Lung (tissue), 11 donors: ENCODE measurements at regions not wholly inside any gene's neighbourhood (a gene's known extent, or its start where the extent isn't known, plus 50 kb on each side); places are given as distances from the start of the nearest gene placed in this dataset.

Experiments
- ATAC-seq: fragments of 200-7000 bp; cut with Tn5 transposase; one replicate; pipeline ENCODE4 v1.9.1; 2020; ENCODE audit warnings: moderate number of reproducible peaks; ENCODE audit not compliant: insufficient read depth, low FRiP score
- DNase-seq, 3 donors: peaks; one replicate each; pipeline ENCODE4 v3.0.0-alpha.2; 2013 to 2017
- H3K27ac ChIP-seq, 2 donors: one replicate each; pipeline ENCODE4 v1.5.1; 2013; ENCODE audit warnings: mild to moderate bottlenecking in 2 of 2, moderate library complexity in 2 of 2, control low read depth in 1 of 2, inconsistent platforms in 1 of 2, low read depth in 1 of 2, low read length in 1 of 2
- H3K27me3 ChIP-seq, 3 donors: one replicate each; pipeline ENCODE4 v1.5.1; 2013; ENCODE audit warnings: low read length in 2 of 3; ENCODE audit not compliant: control insufficient read depth in 3 of 3, insufficient read depth in 3 of 3
- H3K36me3 ChIP-seq, 4 donors: one replicate each; pipeline ENCODE4 v1.5.1; 2013; ENCODE audit warnings: low read length in 4 of 4, mild to moderate bottlenecking in 1 of 4, moderate library complexity in 1 of 4; ENCODE audit not compliant: control insufficient read depth in 4 of 4, insufficient read depth in 4 of 4
- H3K4me1 ChIP-seq, 5 donors: one replicate each; pipeline ENCODE4 v1.5.1; 2013; ENCODE audit warnings: low read length in 5 of 5, mild to moderate bottlenecking in 2 of 5, moderate library complexity in 1 of 5; ENCODE audit not compliant: control insufficient read depth in 5 of 5, insufficient read depth in 5 of 5
- H3K4me3 ChIP-seq: one replicate; pipeline ENCODE4 v1.5.1; 2013; ENCODE audit warnings: mild to moderate bottlenecking, control low read depth, moderate library complexity
- H3K9ac ChIP-seq, 2 donors: one replicate each; pipeline ENCODE4 v1.5.1; 2013; ENCODE audit warnings: low read length in 2 of 2, control low read depth in 1 of 2; ENCODE audit not compliant: insufficient read depth in 1 of 2
- H3K9me3 ChIP-seq, 4 donors: one replicate each; pipeline ENCODE4 v1.5.1; 2013; ENCODE audit warnings: low read length in 3 of 4, mild to moderate bottlenecking in 1 of 4, moderate library complexity in 1 of 4; ENCODE audit not compliant: control insufficient read depth in 4 of 4, insufficient read depth in 3 of 4
- WGBS, 2 donors: extraction: QIAGEN DNeasy Blood & Tissue Kit; methylation state at CpG; one replicate each; pipeline ENCODE4 v1.1.7; 2013; 5-methylcytosine and 5-hydroxymethylcytosine counted together
- TF ChIP-seq, protein P1 (sequence below): IDR thresholded peaks from 2 replicates; pipeline ENCODE4 v1.5.1; 2012; ENCODE audit warnings: mild to moderate bottlenecking; ENCODE audit errors: control extremely low read depth, extremely low read depth
- donor health status: control.
- donor health status: control.
- donor health status: Bipolar disorder and iron deficiency.
- donor health status: healthy.
- donor health status: DM: yes; HTN: yes; CAD: no.

DNA sequence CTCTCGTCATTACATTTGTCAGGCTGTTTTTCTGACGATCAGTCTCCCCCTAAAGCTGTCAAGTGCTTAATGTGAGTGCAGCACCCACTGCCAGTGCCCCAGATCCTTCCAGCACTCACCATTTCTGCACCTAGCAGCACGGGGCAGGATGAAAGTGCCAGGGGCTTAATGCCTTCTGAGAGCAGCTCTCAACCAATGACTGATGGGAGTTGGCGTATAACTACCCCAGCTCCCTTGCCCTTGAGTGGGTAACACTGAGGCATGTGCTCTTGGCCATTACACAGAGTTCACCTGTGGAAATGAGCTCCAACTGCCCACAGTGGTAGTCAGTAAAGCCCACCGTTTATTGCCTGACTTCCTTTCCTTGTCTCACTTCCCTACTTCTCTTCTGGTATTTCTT lies 226.2 kb upstream of the BCOR start:
- TF ChIP-seq, protein P1, sequence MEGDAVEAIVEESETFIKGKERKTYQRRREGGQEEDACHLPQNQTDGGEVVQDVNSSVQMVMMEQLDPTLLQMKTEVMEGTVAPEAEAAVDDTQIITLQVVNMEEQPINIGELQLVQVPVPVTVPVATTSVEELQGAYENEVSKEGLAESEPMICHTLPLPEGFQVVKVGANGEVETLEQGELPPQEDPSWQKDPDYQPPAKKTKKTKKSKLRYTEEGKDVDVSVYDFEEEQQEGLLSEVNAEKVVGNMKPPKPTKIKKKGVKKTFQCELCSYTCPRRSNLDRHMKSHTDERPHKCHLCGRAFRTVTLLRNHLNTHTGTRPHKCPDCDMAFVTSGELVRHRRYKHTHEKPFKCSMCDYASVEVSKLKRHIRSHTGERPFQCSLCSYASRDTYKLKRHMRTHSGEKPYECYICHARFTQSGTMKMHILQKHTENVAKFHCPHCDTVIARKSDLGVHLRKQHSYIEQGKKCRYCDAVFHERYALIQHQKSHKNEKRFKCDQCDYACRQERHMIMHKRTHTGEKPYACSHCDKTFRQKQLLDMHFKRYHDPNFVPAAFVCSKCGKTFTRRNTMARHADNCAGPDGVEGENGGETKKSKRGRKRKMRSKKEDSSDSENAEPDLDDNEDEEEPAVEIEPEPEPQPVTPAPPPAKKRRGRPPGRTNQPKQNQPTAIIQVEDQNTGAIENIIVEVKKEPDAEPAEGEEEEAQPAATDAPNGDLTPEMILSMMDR, result no peak
- H3K9ac ChIP-seq, result no peak overlapping the region
- WGBS, 2 donors, result 81 to 82% methylated on average over 5 of the region's 5 CpGs
- no peak for DNase-seq
- ATAC-seq, result no peak
- no peaks in the 10 kb centered on the region for H3K27me3 ChIP-seq
- H3K36me3 ChIP-seq, result no peaks in the 10 kb centered on the region
- no peak overlapping the region for H3K4me3 ChIP-seq
- H3K9me3 ChIP-seq, result peaks cover 0 to 9% (median 2%) of the 10 kb centered on the region in 4 donors
- H3K27ac ChIP-seq, result no peak overlapping the region
- H3K4me1 ChIP-seq, result no peaks in the 10 kb centered on the region

GRCh38 chrX:40320819-40321218 lies 223.1 kb upstream of the BCOR start:
- no peaks in the 10 kb centered on the region for H3K4me1 ChIP-seq
- no peak for ATAC-seq
- H3K27me3 ChIP-seq, result peaks cover 0 to 4% (median 0%) of the 10 kb centered on the region in 3 donors
- H3K9ac ChIP-seq, result no peak overlapping the region
- H3K9me3 ChIP-seq, result peaks cover 0 to 26% (median 3%) of the 10 kb centered on the region in 4 donors
- TF ChIP-seq, protein P1, result no peak
- no peak overlapping the region for H3K4me3 ChIP-seq
- no peaks in the 10 kb centered on the region for H3K36me3 ChIP-seq
- no peak overlapping the region for H3K27ac ChIP-seq
- no peak for DNase-seq

- TF ChIP-seq, protein P1, result no peak
- no peaks in the 10 kb centered on the region for H3K4me1 ChIP-seq
- H3K9me3 ChIP-seq, result peaks cover 0 to 30% (median 3%) of the 10 kb centered on the region in 4 donors
- no peak for ATAC-seq
- DNase-seq, result peak in 1 of 3 donors; percentile 7
- WGBS, 2 donors, result 12 to 46% methylated on average over 4 of the region's 4 CpGs
- peaks cover 0 to 4% (median 0%) of the 10 kb centered on the region in 3 donors for H3K27me3 ChIP-seq
- no peak overlapping the region for H3K27ac ChIP-seq
- H3K36me3 ChIP-seq, result no peaks in the 10 kb centered on the region
- no peak overlapping the region for H3K9ac ChIP-seq
- no peak overlapping the region for H3K4me3 ChIP-seq
Measured at GRCh38 chrX:40318801-40319200, 221.0 kb upstream of the BCOR start.

- no peaks in the 10 kb centered on the region for H3K36me3 ChIP-seq
- no peak overlapping the region for H3K27ac ChIP-seq
- WGBS, 2 donors, result 80 to 84% methylated on average over 6 of the region's 6 CpGs
- no peak for DNase-seq
- TF ChIP-seq, protein P1, result no peak
- ATAC-seq, result no peak
- peaks cover 0 to 33% (median 3%) of the 10 kb centered on the region in 4 donors for H3K9me3 ChIP-seq
- H3K4me3 ChIP-seq, result no peak overlapping the region
- H3K9ac ChIP-seq, result no peak overlapping the region
- no peaks in the 10 kb centered on the region for H3K4me1 ChIP-seq
- H3K27me3 ChIP-seq, result peaks cover 0 to 4% (median 0%) of the 10 kb centered on the region in 3 donors
Measured at GRCh38 chrX:40318076-40318475, 220.3 kb upstream of the BCOR start.
